ENCODE measurements at regions not wholly inside any gene's neighbourhood (a gene's known extent, or its start where the extent isn't known, plus 50 kb on each side); places are given as distances from the start of the nearest gene placed in this dataset.

DNA sequence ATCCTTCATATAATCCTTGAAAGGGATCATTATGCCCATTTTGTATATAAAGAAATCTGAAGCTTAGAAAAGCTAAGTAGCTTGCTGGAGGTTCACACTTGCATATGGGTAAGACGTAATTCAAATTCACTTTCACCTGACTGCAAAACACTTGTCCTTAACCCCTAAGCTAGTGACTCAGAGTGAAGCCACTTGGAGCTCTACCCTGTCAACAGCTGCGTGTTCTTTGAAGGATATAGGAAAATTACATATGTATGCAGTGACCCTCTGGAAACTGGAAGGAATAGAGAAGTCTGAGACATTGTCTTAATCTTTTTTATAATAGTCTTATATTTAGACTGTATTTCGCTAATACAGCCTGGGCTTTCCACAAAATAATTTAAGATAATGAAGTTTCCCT lies 80.0 kb upstream of the STK32A start:
- H3K4me3 ChIP-seq (replicated peaks; ENCODE audit: low read depth, low read length), result no peak overlapping the region

DNA sequence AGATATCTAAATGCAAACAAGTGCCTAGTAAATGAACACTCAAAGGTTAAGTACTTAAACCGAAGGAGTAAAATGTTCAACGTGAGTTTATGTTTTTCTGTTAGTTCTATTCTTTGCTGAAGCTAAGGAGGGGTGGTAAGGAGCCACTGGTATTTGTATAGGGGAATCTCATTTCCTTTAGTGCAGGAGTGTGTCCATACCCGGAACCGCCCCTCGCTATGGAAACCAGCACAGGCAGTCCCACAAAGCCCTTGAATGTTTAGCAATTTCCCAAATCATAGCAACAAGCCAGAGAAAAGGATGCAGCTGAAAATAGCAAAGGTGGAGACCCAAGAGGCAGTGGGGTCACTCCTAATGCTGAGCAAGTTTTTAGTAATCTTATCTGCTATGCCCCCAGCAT lies 78.8 kb upstream of the STK32A start:
- TF ChIP-seq, protein P1, sequence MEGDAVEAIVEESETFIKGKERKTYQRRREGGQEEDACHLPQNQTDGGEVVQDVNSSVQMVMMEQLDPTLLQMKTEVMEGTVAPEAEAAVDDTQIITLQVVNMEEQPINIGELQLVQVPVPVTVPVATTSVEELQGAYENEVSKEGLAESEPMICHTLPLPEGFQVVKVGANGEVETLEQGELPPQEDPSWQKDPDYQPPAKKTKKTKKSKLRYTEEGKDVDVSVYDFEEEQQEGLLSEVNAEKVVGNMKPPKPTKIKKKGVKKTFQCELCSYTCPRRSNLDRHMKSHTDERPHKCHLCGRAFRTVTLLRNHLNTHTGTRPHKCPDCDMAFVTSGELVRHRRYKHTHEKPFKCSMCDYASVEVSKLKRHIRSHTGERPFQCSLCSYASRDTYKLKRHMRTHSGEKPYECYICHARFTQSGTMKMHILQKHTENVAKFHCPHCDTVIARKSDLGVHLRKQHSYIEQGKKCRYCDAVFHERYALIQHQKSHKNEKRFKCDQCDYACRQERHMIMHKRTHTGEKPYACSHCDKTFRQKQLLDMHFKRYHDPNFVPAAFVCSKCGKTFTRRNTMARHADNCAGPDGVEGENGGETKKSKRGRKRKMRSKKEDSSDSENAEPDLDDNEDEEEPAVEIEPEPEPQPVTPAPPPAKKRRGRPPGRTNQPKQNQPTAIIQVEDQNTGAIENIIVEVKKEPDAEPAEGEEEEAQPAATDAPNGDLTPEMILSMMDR (IDR thresholded peaks at IDR 0.05; ENCODE audit: insufficient read depth, low read length, poor library complexity, severe bottlenecking), result no peak
- no peaks in the 10 kb centered on the region for H3K36me3 ChIP-seq (ENCODE audit: control insufficient read depth, insufficient read depth, low read length)
- H3K4me3 ChIP-seq (replicated peaks; ENCODE audit: low read depth, low read length), result no peak overlapping the region
- no peaks in the 10 kb centered on the region; the same call in 1 of the 2 replicates for H3K27me3 ChIP-seq (replicated peaks; ENCODE audit: control insufficient read depth, insufficient read depth, low read length)
- no peak for DNase-seq (ENCODE audit: extremely low read depth, insufficient read length)

More for the DNA sequence above, 80.0 kb upstream of the STK32A start:
- no peaks in the 10 kb centered on the region for H3K36me3 ChIP-seq (ENCODE audit: control insufficient read depth, insufficient read depth, low read length)
- H3K27me3 ChIP-seq (replicated peaks; ENCODE audit: control insufficient read depth, insufficient read depth, low read length), result no peaks in the 10 kb centered on the region
- DNase-seq (ENCODE audit: extremely low read depth, insufficient read length), result no peak
- TF ChIP-seq, protein P1 (IDR thresholded peaks at IDR 0.05; ENCODE audit: insufficient read depth, low read length, poor library complexity, severe bottlenecking), result no peak

DNA sequence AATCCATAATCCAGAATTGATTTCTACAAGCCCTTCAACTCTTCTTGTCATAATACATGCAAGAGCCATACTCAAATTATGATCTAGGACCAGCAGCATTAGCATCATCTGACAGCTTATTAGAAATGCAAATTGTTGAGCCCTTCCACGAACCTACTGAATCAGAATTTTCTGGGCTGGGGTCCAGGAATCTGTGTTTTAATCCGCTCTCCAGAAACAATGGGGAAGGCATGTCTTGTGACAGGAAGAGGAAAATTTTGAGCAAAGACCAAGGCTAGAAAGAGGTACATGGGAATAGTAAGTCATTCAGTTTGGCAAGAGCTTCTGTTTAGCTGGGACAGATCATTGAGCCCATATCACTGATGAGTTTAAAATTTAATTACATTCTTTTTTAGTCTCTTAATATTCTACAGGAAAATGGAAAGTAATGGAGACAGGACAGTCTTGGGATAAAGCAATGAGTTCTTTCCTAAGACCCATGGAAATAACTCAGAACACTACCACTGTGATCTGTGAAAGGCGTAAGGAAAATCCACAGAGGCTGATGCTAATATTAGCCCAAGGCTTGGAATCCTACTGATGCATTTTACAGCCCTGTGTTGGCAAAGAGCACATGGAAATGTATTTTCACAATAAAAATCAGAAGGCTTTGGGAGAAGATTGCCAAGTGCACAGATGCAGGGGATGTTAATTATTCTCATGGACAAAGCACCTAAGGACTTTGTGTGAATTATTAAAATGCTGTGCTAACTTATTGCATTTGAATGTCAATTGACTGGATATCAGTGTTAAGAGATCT lies 73.7 kb upstream of the STK32A start:
- Histone ChIP-seq H3K36me3 (ENCODE audit: control insufficient read depth, insufficient read depth, low read length) (no peaks in the 10 kb centered on the region), H3K4me3 (replicated peaks; ENCODE audit: low read depth, low read length) (no peak overlapping the region), H3K27me3 (replicated peaks; ENCODE audit: control insufficient read depth, insufficient read depth, low read length) (no peaks in the 10 kb centered on the region; the same call in 1 of the 2 replicates)
- no peak for DNase-seq (ENCODE audit: extremely low read depth, insufficient read length)
- TF ChIP-seq, protein P1 (IDR thresholded peaks at IDR 0.05; ENCODE audit: insufficient read depth, low read length, poor library complexity, severe bottlenecking), result no peak

- DNase-seq (ENCODE audit: extremely low read depth, insufficient read length), result no peak
- Histone ChIP-seq H3K4me3 (replicated peaks; ENCODE audit: low read depth, low read length) (no peak overlapping the region), H3K27me3 (replicated peaks; ENCODE audit: control insufficient read depth, insufficient read depth, low read length) (no peaks in the 10 kb centered on the region; the same call in 1 of the 2 replicates), H3K36me3 (ENCODE audit: control insufficient read depth, insufficient read depth, low read length) (no peaks in the 10 kb centered on the region)
- TF ChIP-seq, protein P1 (IDR thresholded peaks at IDR 0.05; ENCODE audit: insufficient read depth, low read length, poor library complexity, severe bottlenecking), result no peak
Measured at GRCh38 chr5:147162740-147163139, 72.1 kb upstream of the STK32A start.

DNA sequence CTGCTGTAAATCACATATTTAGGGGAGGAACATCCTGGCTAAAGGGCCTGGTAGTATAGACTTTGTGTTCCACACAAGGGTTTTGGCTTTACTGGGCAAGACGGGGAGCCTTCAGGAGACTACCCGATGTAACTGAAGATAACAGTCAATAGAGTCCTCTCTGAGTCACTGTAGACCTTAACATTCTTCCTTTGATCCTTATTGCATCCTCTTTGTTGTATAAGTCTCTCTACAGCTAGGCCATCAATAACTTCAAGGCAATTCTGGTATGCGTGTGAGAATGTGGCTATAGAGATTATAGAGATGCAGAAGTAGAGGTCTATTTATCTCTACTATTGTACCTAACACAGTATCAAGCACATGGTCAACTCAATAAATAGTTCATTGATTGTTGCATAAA lies 67.3 kb upstream of the STK32A start:
- DNase-seq (ENCODE audit: extremely low read depth, insufficient read length), result no peak
- Histone ChIP-seq H3K27me3 (replicated peaks; ENCODE audit: control insufficient read depth, insufficient read depth, low read length) (no peaks in the 10 kb centered on the region), H3K36me3 (ENCODE audit: control insufficient read depth, insufficient read depth, low read length) (no peaks in the 10 kb centered on the region), H3K4me3 (replicated peaks; ENCODE audit: low read depth, low read length) (no peak overlapping the region)
- TF ChIP-seq, protein P1 (IDR thresholded peaks at IDR 0.05; ENCODE audit: insufficient read depth, low read length, poor library complexity, severe bottlenecking), result no peak

Measured in GM06990 (cell line).